A673 (cell line): ENCODE measurements at regions not wholly inside any gene's neighbourhood (a gene's known extent, or its start where the extent isn't known, plus 50 kb on each side); places are given as distances from the start of the nearest gene placed in this dataset.

ENCODE experiments used
- BruUV-seq: library from RNA; stranded (reverse); fragments of 400-500 nt; replicated peaks from 2 replicates; lab custom pipeline; 2021; lab: Mats Ljungman, UMichigan
- CTCF ChIA-PET: fragments of 300-600 bp; sonication (Branson Sonifier 250); formaldehyde crosslinking; loops from one replicate; lab custom pipeline; 2022; ENCODE audit warnings: antibody characterized with exemption; lab: Charles Lee
- POLR2A ChIA-PET: fragments of 300-600 bp; sonication (Branson Sonifier 250); formaldehyde crosslinking; loops from one replicate; lab custom pipeline; 2022; ENCODE audit warnings: antibody characterized with exemption; ENCODE audit not compliant: low non-redundant PET; lab: Charles Lee
- DNase-seq: peaks from one replicate; pipeline ENCODE4 v3.0.0-alpha.2; 2015; ENCODE audit warnings: low spot score
- H3K27ac ChIP-seq: fragments of 200-600 bp; sonication (generic); 2 replicates; pipeline ENCODE4 v1.5.1; 2016; ENCODE audit warnings: mixed run types, low read depth, mild to moderate bottlenecking, mixed read lengths, antibody characterized with exemption, low read length; ENCODE audit not compliant: poor library complexity, severe bottlenecking
- H3K27me3 ChIP-seq: fragments of 200-600 bp; sonication (generic); replicated peaks from 2 replicates; pipeline ENCODE4 v1.6.1; 2017; ENCODE audit warnings: mixed run types, low read depth, mild to moderate bottlenecking, mixed read lengths, antibody characterized with exemption, low read length; ENCODE audit not compliant: insufficient read depth, poor library complexity
- H3K36me3 ChIP-seq: fragments of 200-600 bp; sonication (generic); 2 replicates; pipeline ENCODE4 v1.6.1; 2016; ENCODE audit warnings: mixed run types, mild to moderate bottlenecking, mixed read lengths, antibody characterized with exemption, low read length; ENCODE audit not compliant: insufficient read depth, poor library complexity, severe bottlenecking
- H3K4me1 ChIP-seq: fragments of 200-600 bp; sonication (generic); 2 replicates; pipeline ENCODE4 v1.6.1; 2017; ENCODE audit warnings: mixed run types, mild to moderate bottlenecking, mixed read lengths, antibody characterized with exemption, low read length; ENCODE audit not compliant: insufficient read depth, poor library complexity, severe bottlenecking
- H3K4me3 ChIP-seq: fragments of 200-600 bp; sonication (generic); 2 replicates; pipeline ENCODE4 v1.5.1; 2016; ENCODE audit warnings: low read depth, mixed run types, mild to moderate bottlenecking, mixed read lengths, low read length; ENCODE audit not compliant: poor library complexity, severe bottlenecking
- H3K9me3 ChIP-seq: fragments of 200-600 bp; sonication (generic); 2 replicates; pipeline ENCODE4 v1.6.1; 2016; ENCODE audit warnings: mixed run types, low read depth, mild to moderate bottlenecking, mixed read lengths, antibody characterized with exemption, low read length; ENCODE audit not compliant: poor library complexity, severe bottlenecking
- CTCF ChIP-seq: fragments of 300-800, 200-600 bp; sonication (generic); conservative IDR thresholded peaks from 2 replicates; pipeline ENCODE4 v1.5.1; 2017; ENCODE audit warnings: low read depth, mild to moderate bottlenecking, antibody characterized with exemption, low read length, moderate library complexity, mixed read lengths
- EZH2 ChIP-seq: fragments of 200-600 bp; sonication (generic); IDR thresholded peaks from 2 replicates; pipeline ENCODE4 v1.6.1; 2017; ENCODE audit warnings: borderline replicate concordance, low read depth, mild to moderate bottlenecking, mixed read lengths, antibody characterized with exemption, low read length; ENCODE audit not compliant: poor library complexity, severe bottlenecking
- intact Hi-C: fragments of 100-400 bp; cut with micrococcal nuclease; formaldehyde crosslinking; loops from one replicate; pipeline ENCODE4 v1.10.0; 2022; ENCODE audit not compliant: unreplicated experiment

- no peaks in the 10 kb centered on the region for H3K27me3 ChIP-seq
- DNase-seq: no peak
- no peaks in the 10 kb centered on the region for H3K36me3 ChIP-seq
- CTCF ChIA-PET: no interaction called here
- BruUV-seq: no TSS peak
- POLR2A ChIA-PET: no interaction called here
- H3K4me3 ChIP-seq: no peak overlapping the region
- TF ChIP-seq EZH2 (no peak), CTCF (no peak)
- H3K4me1 ChIP-seq: no peaks in the 10 kb centered on the region
- no peaks in the 10 kb centered on the region for H3K9me3 ChIP-seq
- intact Hi-C loops: no loop called here
- no peak overlapping the region for H3K27ac ChIP-seq
Observed at GRCh38 chr13:83633746-83634145, 248.5 kb downstream of the SLITRK1 start.

- ChIA-PET CTCF (no interaction called here), POLR2A (no interaction called here)
- no peak overlapping the region for H3K27ac ChIP-seq
- TF ChIP-seq EZH2 (no peak), CTCF (no peak)
- no peak overlapping the region for H3K4me3 ChIP-seq
- intact Hi-C loops: no loop called here
- no peaks in the 10 kb centered on the region for H3K27me3 ChIP-seq
- no peaks in the 10 kb centered on the region for H3K4me1 ChIP-seq
- BruUV-seq: no TSS peak
- no peaks in the 10 kb centered on the region for H3K9me3 ChIP-seq
- no peaks in the 10 kb centered on the region for H3K36me3 ChIP-seq
- no peak for DNase-seq
Observed at GRCh38 chr13:83622422-83622784, 259.9 kb downstream of the SLITRK1 start.

GRCh38 chr13:83621765-83622421, 260.4 kb downstream of the SLITRK1 start:
- ChIA-PET POLR2A (no interaction called here), CTCF (no interaction called here)
- no peak overlapping the region for H3K27ac ChIP-seq
- H3K27me3 ChIP-seq: no peaks in the 10 kb centered on the region
- DNase-seq: no peak
- BruUV-seq: no TSS peak
- no peaks in the 10 kb centered on the region for H3K9me3 ChIP-seq
- intact Hi-C loops: no loop called here
- no peak for TF ChIP-seq EZH2
- no peak for TF ChIP-seq CTCF
- no peak overlapping the region for H3K4me3 ChIP-seq
- no peaks in the 10 kb centered on the region for H3K4me1 ChIP-seq
- H3K36me3 ChIP-seq: no peaks in the 10 kb centered on the region
